H1 (cell line): ENCODE measurements at regions not wholly inside any gene's neighbourhood (a gene's known extent, or its start where the extent isn't known, plus 50 kb on each side); places are given as distances from the start of the nearest gene placed in this dataset.

ENCODE experiments used
- CTCF ChIA-PET: fragments of 300-600 bp; sonication (Branson Sonifier 250); formaldehyde crosslinking; loops from one replicate; lab custom pipeline; 2021; ENCODE audit not compliant: partially characterized antibody; lab: Charles Lee
- POLR2A ChIA-PET: fragments of 300-600 bp; sonication (Branson Sonifier 250); formaldehyde crosslinking; loops from one replicate; lab custom pipeline; 2021; ENCODE audit warnings: inconsistent platforms; ENCODE audit not compliant: partially characterized antibody; lab: Charles Lee
- DNase-seq, 2 experiments: peaks; one replicate each; pipeline versions ENCODE4 v3.0.0 to v3.0.0-alpha.2; 2010 to 2022; ENCODE audit warnings: low spot score in 2 of 2, low read depth in 1 of 2, mixed read lengths in 1 of 2
- FAIRE-seq: peaks from 2 replicates; lab custom pipeline; 2011; peaks lifted over from hg19 to GRCh38; lab: Jason Lieb, UNC
- H2AFZ ChIP-seq: 2 replicates; pipeline ENCODE4 v1.8.1; 2012; ENCODE audit warnings: low read length, inconsistent platforms
- H2AK5ac ChIP-seq: 2 replicates; pipeline ENCODE4 v1.6.1; 2013; ENCODE audit warnings: low read depth, low read length
- H2BK120ac ChIP-seq: replicated peaks from 2 replicates; pipeline ENCODE3; 2013; ENCODE audit warnings: low read depth, low read length, inconsistent platforms
- H2BK12ac ChIP-seq: 2 replicates; pipeline ENCODE4 v1.6.1; 2013; ENCODE audit warnings: low read depth, low read length
- H2BK15ac ChIP-seq: 2 replicates; pipeline ENCODE4 v1.6.1; 2013; ENCODE audit warnings: low read length
- H2BK20ac ChIP-seq: 2 replicates; pipeline ENCODE4 v1.6.1; 2013; ENCODE audit warnings: low read length
- H2BK5ac ChIP-seq: 2 replicates; pipeline ENCODE4 v1.6.1; 2013; ENCODE audit warnings: low read depth, low read length
- H3K14ac ChIP-seq: 2 replicates; pipeline ENCODE4 v1.6.1; 2013; ENCODE audit warnings: inconsistent platforms; ENCODE audit not compliant: insufficient read length
- H3K18ac ChIP-seq: 2 replicates; pipeline ENCODE4 v1.6.1; 2013; ENCODE audit warnings: low read length; ENCODE audit errors: extremely low read depth
- H3K23ac ChIP-seq: 2 replicates; pipeline ENCODE4 v1.6.1; 2013; ENCODE audit warnings: inconsistent platforms; ENCODE audit not compliant: insufficient read length
- H3K23me2 ChIP-seq: 2 replicates; pipeline ENCODE4 v1.6.1; 2013; ENCODE audit warnings: low read depth, low read length
- H3K27ac ChIP-seq: 2 replicates; pipeline ENCODE4 v1.6.1; 2011; ENCODE audit warnings: low read depth, low read length, inconsistent platforms
- H3K27me3 ChIP-seq, 4 experiments: replicated peaks in 1 of 4; 1 replicate in 1 of 4; 2 replicates in 3 of 4; pipeline versions ENCODE4 v1.6.1 to v1.8.1; 2011 to 2013; ENCODE audit warnings: low read length in 3 of 4, mild to moderate bottlenecking in 3 of 4, inconsistent platforms in 2 of 4, mixed read lengths in 2 of 4, moderate library complexity in 1 of 4; ENCODE audit not compliant: control insufficient read depth in 3 of 4, insufficient read depth in 3 of 4; ENCODE audit errors: extremely low read depth in 1 of 4
- H3K36me3 ChIP-seq, 4 experiments: 2 replicates each; pipeline versions ENCODE4 v1.6.1 to v1.8.1; 2011 to 2013; ENCODE audit warnings: mild to moderate bottlenecking in 4 of 4, low read length in 3 of 4, moderate library complexity in 2 of 4, control low read depth in 1 of 4, inconsistent platforms in 1 of 4; ENCODE audit not compliant: insufficient read depth in 4 of 4, control insufficient read depth in 2 of 4
- H3K4ac ChIP-seq: replicated peaks from 2 replicates; pipeline ENCODE3; 2013; ENCODE audit warnings: low read length, low read depth, mixed read lengths, inconsistent platforms; ENCODE audit not compliant: insufficient read length
- H3K4me1 ChIP-seq, 4 experiments: replicated peaks in 1 of 4; 1 replicate in 1 of 4; 2 replicates in 3 of 4; pipeline versions ENCODE4 v1.6.1 to v1.8.1; 2011 to 2013; ENCODE audit warnings: low read length in 3 of 4, inconsistent platforms in 2 of 4, mixed read lengths in 1 of 4; ENCODE audit not compliant: insufficient read depth in 4 of 4, control insufficient read depth in 3 of 4
- H3K4me2 ChIP-seq, 2 experiments: 2 replicates each; pipeline versions ENCODE4 v1.6.1 to v1.8.1; 2011 to 2013; ENCODE audit warnings: low read depth in 2 of 2, low read length in 2 of 2, control low read depth in 1 of 2, inconsistent platforms in 1 of 2, mild to moderate bottlenecking in 1 of 2; ENCODE audit not compliant: insufficient read depth in 1 of 2
- H3K4me3 ChIP-seq, 4 experiments: fragments of 200-600, 300-600 bp in 1 of 4; sonication (generic), shearing (Covaris generic), sonication (Bioruptor Twin) in 1 of 4; 2 replicates each; pipeline versions ENCODE4 v1.5.1 to v1.8.1; 2011 to 2016; ENCODE audit warnings: low read length in 4 of 4, low read depth in 3 of 4, control low read depth in 2 of 4, inconsistent platforms in 2 of 4, mild to moderate bottlenecking in 2 of 4, mixed read lengths in 1 of 4, moderate library complexity in 1 of 4; ENCODE audit not compliant: insufficient read depth in 2 of 4; ENCODE audit errors: extremely low read depth in 1 of 4
- H3K56ac ChIP-seq: replicated peaks from 2 replicates; pipeline ENCODE3; 2013; ENCODE audit warnings: low read depth, mild to moderate bottlenecking, mixed read lengths, low read length, inconsistent platforms; ENCODE audit not compliant: insufficient read length
- H3K79me1 ChIP-seq: 2 replicates; pipeline ENCODE4 v1.6.1; 2013; ENCODE audit warnings: low read depth, low read length, control low read depth
- H3K79me2 ChIP-seq, 2 experiments: 2 replicates each; pipeline versions ENCODE4 v1.6.1 to v1.8.1; 2012 to 2013; ENCODE audit warnings: low read length in 2 of 2, mild to moderate bottlenecking in 2 of 2, inconsistent platforms in 1 of 2; ENCODE audit not compliant: insufficient read depth in 2 of 2, control insufficient read depth in 1 of 2
- H3K9ac ChIP-seq, 4 experiments: replicated peaks in 1 of 4; 1 replicate in 1 of 4; 2 replicates in 3 of 4; pipeline versions ENCODE4 v1.6.1 to v1.8.1; 2011 to 2013; ENCODE audit warnings: low read depth in 3 of 4, low read length in 3 of 4, control low read depth in 2 of 4, mild to moderate bottlenecking in 2 of 4, moderate library complexity in 2 of 4, inconsistent platforms in 1 of 4; ENCODE audit errors: extremely low read depth in 1 of 4
- H3K9me3 ChIP-seq, 2 experiments: 2 replicates each; pipeline versions ENCODE4 v1.6.1 to v1.8.1; 2012 to 2013; ENCODE audit warnings: mild to moderate bottlenecking in 2 of 2, moderate library complexity in 2 of 2, control low read depth in 1 of 2, inconsistent platforms in 1 of 2, low read depth in 1 of 2, low read length in 1 of 2, mixed read lengths in 1 of 2; ENCODE audit not compliant: insufficient read depth in 2 of 2
- H4K20me1 ChIP-seq, 2 experiments: replicated peaks in 1 of 2; 2 replicates each; pipeline versions ENCODE3 to v1.8.1; 2011 to 2013; ENCODE audit warnings: inconsistent platforms in 2 of 2, low read length in 2 of 2, mild to moderate bottlenecking in 1 of 2; ENCODE audit not compliant: insufficient read depth in 2 of 2, control insufficient read depth in 1 of 2
- H4K5ac ChIP-seq: 2 replicates; pipeline ENCODE4 v1.6.1; 2013; ENCODE audit warnings: low read length, low read depth, mixed read lengths, inconsistent platforms; ENCODE audit not compliant: insufficient read length
- H4K8ac ChIP-seq: 2 replicates; pipeline ENCODE4 v1.8.0; 2013; ENCODE audit warnings: mild to moderate bottlenecking, moderate library complexity, low read length, inconsistent platforms; ENCODE audit not compliant: insufficient read depth; ENCODE audit errors: extremely low read depth
- H4K91ac ChIP-seq: replicated peaks from 2 replicates; pipeline ENCODE3; 2013; ENCODE audit warnings: low read length, mixed read lengths, inconsistent platforms; ENCODE audit not compliant: insufficient read length
- EGR1 ChIP-seq: IDR thresholded peaks from 2 replicates; pipeline ENCODE4 v1.6.1; 2011; ENCODE audit warnings: low read depth, low read length, borderline replicate concordance
- EZH2 ChIP-seq: fragments of 200-600 bp; sonication (generic); IDR thresholded peaks from 2 replicates; pipeline ENCODE4 v1.7.1; 2012; ENCODE audit warnings: low read depth, mild to moderate bottlenecking, moderate library complexity, low read length, inconsistent platforms; ENCODE audit not compliant: severe bottlenecking
- JUN ChIP-seq: IDR thresholded peaks from 2 replicates; pipeline ENCODE4 v1.6.1; 2011; ENCODE audit warnings: low read depth, mild to moderate bottlenecking, improper control_type of control experiment, low read length
- POLR2A ChIP-seq, 2 experiments: IDR thresholded peaks; 1 replicate in 1 of 2; 2 replicates in 1 of 2; pipeline ENCODE4 v1.6.1; 2011; ENCODE audit warnings: low read depth in 2 of 2, low read length in 2 of 2, mild to moderate bottlenecking in 2 of 2; ENCODE audit errors: control extremely low read depth in 1 of 2
- TEAD4 ChIP-seq: IDR thresholded peaks from 2 replicates; pipeline ENCODE4 v1.6.1; 2012; ENCODE audit warnings: low read depth, low read length, inconsistent platforms, mixed read lengths
- ZNF274 ChIP-seq: IDR thresholded peaks from 2 replicates; pipeline ENCODE4 v1.7.0; 2012; ENCODE audit warnings: low read length, borderline replicate concordance; ENCODE audit errors: extremely low read depth
- WGBS, 2 experiments: shearing (Covaris generic) in 1 of 2; methylation state at CpG; one replicate each; pipeline versions ENCODE4 v1.1.6 to v1.1.7; 2013 to 2015; ENCODE audit warnings: low lambda C conversion rate in 2 of 2, mixed read lengths in 2 of 2, inconsistent platforms in 1 of 2, low coverage in 1 of 2, missing lambda C conversion rate in 1 of 2; ENCODE audit not compliant: insufficient replicate concordance in 2 of 2, insufficient coverage in 1 of 2, insufficient read length in 1 of 2; ENCODE audit errors: extremely low coverage in 1 of 2, missing lambda C conversion rate in 1 of 2; 5-methylcytosine and 5-hydroxymethylcytosine counted together

DNA sequence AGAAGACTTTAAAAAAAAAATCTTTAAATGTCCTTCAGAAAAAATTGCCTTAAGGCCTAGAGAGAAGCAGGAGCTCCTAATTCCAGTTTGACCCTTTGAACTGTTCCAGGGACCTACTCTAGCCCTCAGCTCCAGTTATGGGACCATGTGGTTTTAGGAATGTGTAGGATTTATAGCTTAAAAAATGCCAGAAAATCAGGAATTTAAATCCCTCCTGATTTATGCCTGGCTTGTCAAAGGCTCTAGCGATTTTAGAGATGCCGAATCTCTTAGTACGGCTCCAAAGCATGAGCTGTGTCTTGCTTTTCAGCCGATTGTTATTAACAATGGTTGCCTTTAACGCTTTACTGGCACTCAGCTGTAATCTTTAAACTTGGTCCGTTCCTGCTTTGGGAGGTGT is 130.6 kb upstream of the NPVF start:
- Histone ChIP-seq H3K9me3 (no peaks in the 10 kb centered on the region), H2BK5ac (no peak overlapping the region), H3K27me3 (no peaks in the 10 kb centered on the region), H3K79me2 (no peaks in the 10 kb centered on the region), H2BK15ac (no peak overlapping the region), H3K9ac (no peak overlapping the region), H3K4me1 (no peaks in the 10 kb centered on the region), H3K4me2 (no peak overlapping the region), H3K23me2 (no peaks in the 10 kb centered on the region), H2BK20ac (no peak overlapping the region), H3K4ac (no peak overlapping the region), H4K8ac (no peak overlapping the region), H3K18ac (no peak overlapping the region), H3K27ac (no peak overlapping the region), H3K14ac (no peak overlapping the region), H2AFZ (no peak overlapping the region), H3K23ac (no peak overlapping the region), H3K79me1 (no peaks in the 10 kb centered on the region), H2AK5ac (no peak overlapping the region), H3K4me3 (no peak overlapping the region), H2BK12ac (no peak overlapping the region), H4K20me1 (no peaks in the 10 kb centered on the region), H3K56ac (no peak overlapping the region), H3K36me3 (no peaks in the 10 kb centered on the region), H4K5ac (no peak overlapping the region), H2BK120ac (no peak overlapping the region), H4K91ac (no peak overlapping the region)
- ChIA-PET POLR2A (no interaction called here), CTCF (no interaction called here)
- no peak for DNase-seq
- TF ChIP-seq EZH2 (no peak), ZNF274 (no peak), TEAD4 (no peak), EGR1 (no peak), JUN (no peak), POLR2A (IDR thresholded peaks at IDR 0.05; ENCODE audit: control extremely low read depth in 1 of 2, low read depth in 2 of 2, low read length in 2 of 2) (no peak)
- WGBS, 2 experiments, result 88% methylated on average over 6 of the region's 6 CpGs; no CpG with 5 or more reads in 1 of the 2 experiments
- no peak for FAIRE-seq
